ENCODE measurements at regions not wholly inside any gene's neighbourhood (a gene's known extent, or its start where the extent isn't known, plus 50 kb on each side); places are given as distances from the start of the nearest gene placed in this dataset.
"Not testable (repeated sequence)": the region's sequence is repeated elsewhere in the genome, so short reads cannot be mapped to it uniquely, and the experiment has no call there.

DNA sequence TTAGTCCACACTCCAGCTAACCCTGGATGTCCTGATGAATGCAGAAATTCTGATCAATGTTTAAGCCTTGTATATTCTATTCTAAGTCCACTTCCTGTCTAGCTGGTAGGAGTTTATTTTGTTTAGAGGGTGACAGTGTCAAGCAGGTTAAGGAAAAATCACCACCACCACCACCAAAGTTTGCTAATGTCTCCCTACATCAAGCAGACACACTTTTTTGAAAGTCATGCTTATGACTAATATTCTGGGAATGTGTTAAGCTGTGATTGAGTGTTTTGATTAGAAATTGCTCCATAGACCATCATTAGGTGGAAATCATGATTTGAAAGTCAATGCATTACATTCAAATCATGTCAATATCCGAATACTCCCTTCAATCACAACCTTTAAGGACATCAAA is 1530.1 kb downstream of the MAT2B start:
- no peak for DNase-seq

DNA sequence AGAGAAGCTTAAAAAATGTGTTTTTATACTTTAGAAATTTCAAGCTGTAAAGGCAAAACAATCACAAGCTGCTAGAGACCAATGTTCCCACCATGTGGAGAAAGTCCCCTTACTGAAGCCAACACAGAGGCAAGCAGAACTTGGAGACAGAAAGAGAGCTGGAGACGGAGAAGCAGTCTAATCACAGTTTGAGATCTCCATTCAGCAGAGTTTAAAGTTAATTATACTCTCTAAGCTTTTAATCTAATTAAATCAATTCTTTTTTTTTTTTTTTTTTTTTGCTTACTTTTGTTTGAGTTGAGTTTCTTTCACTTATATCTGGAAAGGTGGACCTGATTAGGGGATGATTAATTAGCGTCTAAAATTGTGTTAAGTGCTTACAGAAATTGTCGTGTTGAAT is 1534.3 kb downstream of the MAT2B start:
- no peak for DNase-seq

DNA sequence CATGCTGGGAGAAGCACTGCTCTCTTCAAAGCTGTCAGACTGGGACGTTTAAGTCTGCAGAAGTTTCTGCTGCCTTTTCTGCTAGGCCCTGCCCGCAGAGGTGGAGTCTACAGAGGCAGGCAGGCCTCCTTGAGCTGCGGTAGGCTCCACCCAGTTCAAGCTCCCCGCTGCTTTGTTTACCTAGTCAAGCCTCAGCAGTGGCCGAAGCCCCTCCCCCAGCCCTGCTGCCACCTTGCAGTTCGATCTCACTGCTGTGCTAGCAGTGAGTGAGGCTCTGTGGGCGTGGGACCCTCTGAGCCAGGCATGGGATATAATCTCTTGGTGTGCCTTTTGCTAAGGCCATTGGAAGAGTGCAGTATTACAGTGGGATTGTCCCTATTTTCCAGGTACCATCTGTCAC is 1540.5 kb downstream of the MAT2B start:
- DNase-seq, result not testable (repeated sequence)

DNA sequence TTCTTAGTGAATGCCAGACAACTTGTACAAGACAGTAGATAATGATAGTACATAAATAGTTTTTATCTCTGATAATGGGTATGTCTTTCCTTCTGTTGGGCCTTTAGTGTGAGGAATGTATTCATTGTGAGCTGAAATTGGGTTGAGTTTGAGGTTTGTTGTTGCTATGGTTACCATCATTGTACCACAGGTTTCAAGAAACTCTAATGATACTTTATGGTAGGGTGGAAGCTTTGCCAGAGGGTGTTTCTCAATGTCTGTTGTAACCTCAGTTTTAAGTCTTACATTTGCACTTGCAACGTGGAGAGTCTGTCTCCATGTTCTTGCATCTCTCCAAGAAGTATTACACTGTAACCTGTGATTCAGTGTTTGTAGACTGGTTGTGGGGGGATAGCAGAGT is 1550.1 kb downstream of the MAT2B start:
- DNase-seq, result no peak

- DNase-seq, result no peak
Observed at GRCh38 chr5:165057145-165057544, 1551.7 kb downstream of the MAT2B start.

- DNase-seq, result no peak
Observed at GRCh38 chr5:165066751-165067385, 1561.4 kb downstream of the MAT2B start.

- no peak for DNase-seq
Observed at GRCh38 chr5:165076686-165077085, 1571.3 kb downstream of the MAT2B start.

GRCh38 chr5:165079389-165079788 is 1574.0 kb downstream of the MAT2B start:
- DNase-seq, result no peak

- no peak for DNase-seq
Observed at GRCh38 chr5:165083394-165083793, 1578.0 kb downstream of the MAT2B start.

DNA sequence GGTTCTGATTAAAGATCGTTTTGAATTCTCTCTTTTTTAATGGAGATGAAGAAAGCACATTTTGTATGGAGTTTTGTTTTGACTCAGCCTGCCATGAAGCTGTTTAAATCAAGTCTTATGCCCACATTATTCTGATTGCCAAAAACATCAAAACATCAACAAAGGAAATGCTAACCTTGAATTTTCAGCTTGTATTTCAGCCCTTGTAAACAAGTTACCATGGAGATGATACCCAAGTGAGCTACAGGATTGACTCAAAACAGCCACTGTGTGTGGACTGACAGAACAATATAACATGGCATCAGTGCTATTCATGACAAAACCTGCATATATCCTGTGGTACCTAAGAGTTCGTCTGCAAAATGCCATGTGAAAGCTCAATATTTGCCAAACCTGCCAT is 1581.0 kb downstream of the MAT2B start:
- no peak for DNase-seq

GRCh38 chr5:165094782-165095181 is 1589.4 kb downstream of the MAT2B start:
- no peak for DNase-seq

DNA sequence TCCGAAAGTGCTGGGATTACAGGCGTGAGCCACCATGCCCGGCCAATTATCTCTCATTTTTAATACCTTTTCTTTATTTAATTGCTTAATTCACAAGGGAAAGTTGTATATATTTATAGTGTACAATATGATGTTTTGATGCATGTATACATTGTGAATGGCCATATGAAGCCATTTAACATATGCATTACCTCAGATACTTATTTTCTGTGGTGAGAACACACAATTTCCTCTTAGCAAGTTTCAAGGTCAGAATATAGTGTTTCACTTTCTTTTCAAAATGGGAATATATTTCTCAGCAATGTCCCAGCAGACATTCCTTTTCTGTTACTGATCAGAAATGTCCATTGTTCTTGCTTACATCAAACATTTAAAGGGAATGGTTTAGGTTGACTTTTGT is 1596.3 kb downstream of the MAT2B start:
- DNase-seq, result no peak

DNA sequence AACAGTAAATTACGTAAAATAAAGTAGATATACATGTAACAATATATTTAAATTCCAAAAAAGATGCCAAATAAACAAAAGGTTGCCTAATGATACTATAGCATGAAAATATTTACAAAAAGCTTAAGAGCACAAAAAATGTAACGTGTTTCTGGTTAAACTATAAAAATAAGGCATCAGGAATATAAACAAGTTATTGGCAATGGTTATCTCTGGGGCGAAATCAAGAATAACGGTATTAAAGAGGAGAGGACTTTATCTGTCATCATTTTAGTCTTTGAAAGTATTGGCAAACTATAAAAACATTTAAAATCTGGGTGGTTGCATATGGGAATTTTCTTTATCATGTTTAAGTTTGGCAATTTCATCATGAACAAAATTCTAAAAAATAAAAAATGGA is 1599.2 kb downstream of the MAT2B start:
- DNase-seq, result no peak

- DNase-seq, result no peak
Observed at GRCh38 chr5:165108809-165109208, 1603.4 kb downstream of the MAT2B start.

DNA sequence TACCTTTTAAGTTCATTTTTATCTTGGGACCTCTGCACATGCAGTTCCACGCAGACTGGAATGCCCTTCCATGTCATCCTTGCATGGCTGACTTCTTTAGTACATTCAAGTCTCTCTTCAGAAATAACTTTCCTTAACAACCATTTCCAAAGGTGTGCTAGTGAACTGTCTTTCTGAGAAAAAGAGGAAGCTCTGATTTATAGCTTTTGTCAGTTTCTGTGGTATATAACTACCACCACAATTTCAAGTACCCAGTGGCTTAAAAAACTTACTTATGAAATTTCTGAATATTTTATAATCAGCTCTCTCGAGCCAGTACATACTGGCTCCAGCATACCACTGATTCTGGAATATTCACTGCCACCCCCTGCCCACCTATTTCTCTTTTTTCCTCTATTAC is 1613.8 kb downstream of the MAT2B start:
- DNase-seq, result peak; percentile 7

DNA sequence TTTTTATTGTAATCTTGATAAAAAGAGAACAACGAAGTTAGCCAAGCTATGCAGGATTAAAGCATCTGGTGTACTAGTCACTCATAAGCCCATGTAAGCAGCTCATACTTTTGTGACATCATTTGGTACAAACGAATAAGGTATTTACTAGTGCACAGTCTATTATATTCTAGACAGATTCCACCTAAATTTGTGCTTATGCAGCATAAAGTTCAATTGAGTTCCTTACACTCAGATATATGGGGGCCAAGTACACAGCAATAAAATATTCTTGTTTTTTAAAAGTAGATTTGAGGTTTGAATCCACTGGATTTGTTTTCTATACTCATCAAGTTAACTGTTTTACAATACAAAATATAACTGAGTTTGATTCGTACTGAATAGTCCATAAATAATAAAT is 1621.2 kb downstream of the MAT2B start:
- DNase-seq, result no peak

- no peak for DNase-seq
Observed at GRCh38 chr5:165127941-165128340, 1622.5 kb downstream of the MAT2B start.

DNA sequence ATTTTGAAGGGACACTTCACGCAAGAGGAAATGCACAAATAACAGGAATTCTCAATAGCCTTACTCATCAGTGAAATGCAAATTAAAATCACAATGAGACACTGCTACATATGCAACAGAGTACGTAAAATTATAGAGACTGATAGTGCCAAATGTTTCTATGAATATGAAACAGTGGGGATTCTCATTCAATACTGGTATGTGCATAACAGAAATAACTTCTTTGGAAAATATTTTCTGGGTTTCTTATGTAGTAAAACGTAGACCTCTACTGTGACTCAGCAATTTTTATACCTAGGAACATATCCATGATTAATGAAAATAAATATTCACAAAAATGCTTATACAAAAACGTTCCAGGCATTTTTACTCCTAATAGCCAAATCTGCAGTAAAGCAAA is 1625.2 kb downstream of the MAT2B start:
- DNase-seq, result no peak

GRCh38 chr5:165134155-165134554 is 1628.7 kb downstream of the MAT2B start:
- DNase-seq, result no peak

- DNase-seq, result no peak
Observed at GRCh38 chr5:165135565-165135964, 1630.1 kb downstream of the MAT2B start.

- DNase-seq, result no peak
Observed at GRCh38 chr5:165137701-165138100, 1632.3 kb downstream of the MAT2B start.

- DNase-seq, result no peak
Observed at GRCh38 chr5:165138236-165138635, 1632.8 kb downstream of the MAT2B start.

DNA sequence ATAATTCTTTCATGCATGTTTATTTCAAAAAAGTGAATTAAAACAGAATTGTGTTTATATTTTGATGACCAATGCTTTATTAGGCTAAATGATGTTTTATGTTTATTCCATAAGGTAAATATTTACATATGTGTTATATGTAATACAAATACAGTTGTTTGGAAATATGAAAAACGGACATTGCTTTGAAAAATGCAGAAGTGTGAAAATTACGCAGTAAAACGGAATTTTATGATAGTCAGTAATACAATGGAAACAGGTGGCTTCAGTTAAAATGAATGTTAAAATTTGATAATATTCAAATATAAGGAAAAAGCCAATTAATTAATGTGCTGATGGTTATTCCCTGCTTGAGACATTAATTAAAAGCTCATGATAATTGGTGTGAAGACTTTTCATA is 1633.8 kb downstream of the MAT2B start:
- DNase-seq, result no peak

DNA sequence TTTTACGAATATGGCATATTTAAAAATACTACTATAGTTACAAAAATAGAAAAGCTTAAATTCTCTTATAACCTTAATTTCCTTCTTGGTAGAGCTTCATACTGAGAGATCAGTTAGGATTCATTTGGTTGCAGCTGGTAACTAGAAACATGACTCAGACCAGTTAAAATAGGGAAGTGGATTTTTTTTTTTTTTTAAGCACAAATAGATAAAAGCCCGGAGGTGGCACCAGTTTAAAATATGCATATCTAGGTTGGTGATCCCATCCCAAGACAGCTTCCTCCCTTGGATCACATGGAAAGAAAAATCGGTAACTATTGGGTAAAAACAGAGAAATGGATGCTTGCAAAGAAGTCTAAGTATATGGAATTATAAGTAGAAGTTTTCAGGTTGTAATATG is 1634.3 kb downstream of the MAT2B start:
- DNase-seq, result peak; percentile 48

GRCh38 chr5:165143741-165144140 is 1638.3 kb downstream of the MAT2B start:
- no peak for DNase-seq

- no peak for DNase-seq
Observed at GRCh38 chr5:165149431-165149830, 1644.0 kb downstream of the MAT2B start.

Data from SIG-M5 (cell line).